CD14-positive monocyte (primary cell): ENCODE measurements at regions not wholly inside any gene's neighbourhood (a gene's known extent, or its start where the extent isn't known, plus 50 kb on each side); places are given as distances from the start of the nearest gene placed in this dataset.

Experiments
- DNase-seq, 3 donors: peaks; one replicate each; pipeline ENCODE4 v3.0.0-alpha.2; 2011 to 2022
- H2AFZ ChIP-seq: 2 replicates; pipeline ENCODE4 v1.6.0; 2012; ENCODE audit warnings: mild to moderate bottlenecking, low read depth, low read length, inconsistent platforms; ENCODE audit not compliant: insufficient read depth, poor library complexity, severe bottlenecking
- H3K27ac ChIP-seq, 2 donors: 1 replicate in 1 of 2; 2 replicates in 1 of 2; pipeline ENCODE4 v1.5.1; 2012 to 2013; ENCODE audit warnings: low read length in 2 of 2, control low read depth in 1 of 2, inconsistent platforms in 1 of 2, low read depth in 1 of 2, mild to moderate bottlenecking in 1 of 2
- H3K27me3 ChIP-seq, 2 donors: one replicate each; pipeline versions ENCODE4 v1.6.0 to v1.6.1; 2011 to 2013; ENCODE audit warnings: low read length in 2 of 2; ENCODE audit not compliant: control insufficient read depth in 2 of 2, insufficient read depth in 2 of 2
- H3K36me3 ChIP-seq, 2 donors: replicated peaks in 1 of 2; 1 replicate in 1 of 2; 2 replicates in 1 of 2; pipeline versions ENCODE4 v1.5.1 to v1.6.1; 2012 to 2013; ENCODE audit warnings: low read length in 2 of 2, control low read depth in 1 of 2, inconsistent platforms in 1 of 2, mild to moderate bottlenecking in 1 of 2; ENCODE audit not compliant: insufficient read depth in 2 of 2, control insufficient read depth in 1 of 2
- H3K4me1 ChIP-seq, 2 donors: 1 replicate in 1 of 2; 2 replicates in 1 of 2; pipeline versions ENCODE4 v1.5.1 to v1.6.1; 2012 to 2013; ENCODE audit warnings: low read length in 2 of 2, control low read depth in 1 of 2, inconsistent platforms in 1 of 2, mild to moderate bottlenecking in 1 of 2, moderate library complexity in 1 of 2; ENCODE audit not compliant: insufficient read depth in 2 of 2, control insufficient read depth in 1 of 2
- H3K4me2 ChIP-seq: replicated peaks from 2 replicates; pipeline ENCODE3; 2012; ENCODE audit warnings: low read length, moderate library complexity, mild to moderate bottlenecking; ENCODE audit not compliant: poor library complexity, severe bottlenecking; ENCODE audit errors: extremely low read depth
- H3K4me3 ChIP-seq, 3 experiments: fragments of 200-600 bp in 1 of 3; sonication (generic) in 1 of 3; replicated peaks in 1 of 3; 1 replicate in 2 of 3; 2 replicates in 1 of 3; pipeline ENCODE4 v1.5.1; 2011 to 2013; ENCODE audit warnings: low read length in 3 of 3, mild to moderate bottlenecking in 3 of 3, control low read depth in 2 of 3, low read depth in 2 of 3, inconsistent platforms in 1 of 3, moderate library complexity in 1 of 3
- H3K79me2 ChIP-seq: 2 replicates; pipeline ENCODE4 v1.6.0; 2012; ENCODE audit warnings: mild to moderate bottlenecking, control low read depth, inconsistent platforms, low read length, moderate library complexity; ENCODE audit not compliant: insufficient read depth
- H3K9ac ChIP-seq: 2 replicates; pipeline ENCODE4 v1.6.0; 2017; ENCODE audit warnings: low read length, mild to moderate bottlenecking; ENCODE audit not compliant: insufficient read depth, poor library complexity, severe bottlenecking
- H3K9me3 ChIP-seq, 2 donors: replicated peaks in 1 of 2; 1 replicate in 1 of 2; 2 replicates in 1 of 2; pipeline versions ENCODE4 v1.5.1 to v1.6.1; 2012 to 2013; ENCODE audit warnings: low read length in 2 of 2, control low read depth in 1 of 2; ENCODE audit not compliant: control insufficient read depth in 1 of 2, insufficient read depth in 1 of 2
- H4K20me1 ChIP-seq: 2 replicates; pipeline ENCODE4 v1.6.0; 2012; ENCODE audit warnings: mild to moderate bottlenecking, low read length, control low read depth, moderate library complexity; ENCODE audit not compliant: insufficient read depth
- H3K27ac Mint-ChIP-seq, 7 donors: one replicate each; pipeline ENCODE4 v1.8.0; 2020; ENCODE audit warnings: mild to moderate bottlenecking in 7 of 7, mixed read lengths in 7 of 7, moderate library complexity in 6 of 7, inconsistent platforms in 2 of 7
- H3K27me3 Mint-ChIP-seq, 3 donors: one replicate each; pipeline ENCODE4 v1.8.0; 2021 to 2022; ENCODE audit warnings: low read depth in 3 of 3, mild to moderate bottlenecking in 3 of 3, mixed read lengths in 3 of 3, moderate library complexity in 3 of 3, inconsistent platforms in 1 of 3
- H3K36me3 Mint-ChIP-seq, 2 donors: one replicate each; pipeline ENCODE4 v1.8.0; 2020; ENCODE audit warnings: mixed read lengths in 2 of 2, inconsistent platforms in 1 of 2, mild to moderate bottlenecking in 1 of 2
- H3K4me1 Mint-ChIP-seq: one replicate; pipeline ENCODE4 v1.8.0; 2020; ENCODE audit warnings: mild to moderate bottlenecking, mixed read lengths
- H3K4me3 Mint-ChIP-seq, 2 donors: one replicate each; pipeline ENCODE4 v1.8.0; 2020; ENCODE audit warnings: mild to moderate bottlenecking in 2 of 2, mixed read lengths in 2 of 2, moderate library complexity in 1 of 2
- H3K9me3 Mint-ChIP-seq, 7 donors: one replicate each; pipeline ENCODE4 v1.8.0; 2020 to 2022; ENCODE audit warnings: mixed read lengths in 7 of 7, mild to moderate bottlenecking in 6 of 7, moderate library complexity in 6 of 7, inconsistent platforms in 2 of 7
- CTCF ChIP-seq: fragments of 200-600 bp; IDR thresholded peaks from one replicate; pipeline ENCODE4 v1.8.0; 2022; ENCODE audit warnings: antibody characterized with exemption, mild to moderate bottlenecking
- WGBS: methylation state at CpG from one replicate; pipeline ENCODE4 v1.1.5; 2013; ENCODE audit warnings: missing lambda C conversion rate; ENCODE audit not compliant: insufficient coverage; 5-methylcytosine and 5-hydroxymethylcytosine counted together
- intact Hi-C, 2 donors: fragments of 100-400 bp; cut with micrococcal nuclease; formaldehyde crosslinking; loops; one replicate each; pipeline versions ENCODE4 v1.15.0 to v1.15.1; 2023

DNA sequence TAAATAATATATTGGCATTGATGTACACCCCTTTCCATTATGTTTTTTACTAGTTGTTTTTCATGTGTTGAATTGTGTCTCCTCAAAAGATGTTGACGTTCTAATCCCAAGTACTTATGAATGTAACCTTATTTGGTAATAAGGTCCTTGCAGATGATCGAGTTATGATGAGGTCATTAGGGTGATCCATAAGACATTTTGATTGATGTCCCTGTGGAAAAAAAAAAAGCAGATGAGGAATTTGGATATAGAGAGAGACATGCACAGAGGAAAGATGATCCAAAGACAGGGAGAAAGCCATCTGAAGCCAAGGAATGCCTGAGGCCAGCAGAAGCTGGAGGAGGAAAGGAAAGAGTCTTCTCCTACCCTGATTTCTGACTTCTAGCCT is 632.7 kb downstream of the TLR4 start:
- Mint-ChIP-seq H3K27me3 (no peaks in the 10 kb centered on the region), H3K9me3 (peaks cover 0 to 1% (median 0%) of the 10 kb centered on the region in 7 donors), H3K4me1 (no peaks in the 10 kb centered on the region), H3K27ac (no peak overlapping the region), H3K36me3 (no peaks in the 10 kb centered on the region), H3K4me3 (no peak overlapping the region)
- no peak overlapping the region for H3K9ac ChIP-seq
- H3K4me2 ChIP-seq, result no peak overlapping the region
- H3K4me3 ChIP-seq, result no peak overlapping the region
- H4K20me1 ChIP-seq, result no peaks in the 10 kb centered on the region
- no peak overlapping the region for H2AFZ ChIP-seq
- no peaks in the 10 kb centered on the region for H3K79me2 ChIP-seq
- no peak overlapping the region for H3K27ac ChIP-seq
- DNase-seq, result no peak
- WGBS, result 83% methylated on average over 1 of the region's 2 CpGs
- no peaks in the 10 kb centered on the region for H3K27me3 ChIP-seq
- H3K4me1 ChIP-seq, result no peaks in the 10 kb centered on the region
- intact Hi-C loops, result no loop called here
- H3K36me3 ChIP-seq, result no peaks in the 10 kb centered on the region
- H3K9me3 ChIP-seq, result no peaks in the 10 kb centered on the region
- TF ChIP-seq CTCF, result no peak

DNA sequence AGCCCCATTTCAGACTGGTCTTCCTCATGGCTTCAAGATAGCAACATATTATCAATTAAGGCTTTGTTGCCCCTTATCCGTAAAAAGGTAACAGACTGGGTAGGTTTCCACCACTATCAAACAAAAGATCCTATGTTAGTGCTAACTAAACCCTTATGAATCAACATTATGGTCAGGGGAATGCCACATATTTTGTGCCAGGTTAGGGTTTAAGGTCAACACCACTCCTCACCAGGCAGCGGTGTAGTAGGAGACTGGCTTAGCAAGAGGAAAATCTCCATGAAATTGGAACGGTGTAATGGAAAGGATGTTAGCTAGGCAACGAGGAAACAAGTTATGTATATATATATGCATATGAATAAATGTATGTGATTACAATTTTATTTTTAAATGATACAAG is 655.8 kb downstream of the TLR4 start:
- Histone ChIP-seq H2AFZ (no peak overlapping the region), H3K4me3 (no peak overlapping the region), H3K36me3 (no peaks in the 10 kb centered on the region), H3K4me1 (no peaks in the 10 kb centered on the region), H3K79me2 (no peaks in the 10 kb centered on the region), H4K20me1 (no peaks in the 10 kb centered on the region), H3K9ac (no peak overlapping the region), H3K4me2 (no peak overlapping the region), H3K27me3 (no peaks in the 10 kb centered on the region), H3K27ac (no peak overlapping the region), H3K9me3 (peaks cover 15 to 16% of the 10 kb centered on the region in 2 donors)
- H3K27me3 Mint-ChIP-seq, result no peaks in the 10 kb centered on the region
- DNase-seq, result no peak
- no CpG with 5 or more reads among the region's 4 CpGs for WGBS
- no peak overlapping the region for H3K27ac Mint-ChIP-seq
- H3K4me3 Mint-ChIP-seq, result no peak overlapping the region
- peaks cover 10 to 22% (median 12%) of the 10 kb centered on the region in 7 donors for H3K9me3 Mint-ChIP-seq
- H3K4me1 Mint-ChIP-seq, result no peaks in the 10 kb centered on the region
- no peaks in the 10 kb centered on the region for H3K36me3 Mint-ChIP-seq
- TF ChIP-seq CTCF, result no peak
- intact Hi-C loops, result no loop called here
